RWPE2 (cell line): ENCODE measurements at regions not wholly inside any gene's neighbourhood (a gene's known extent, or its start where the extent isn't known, plus 50 kb on each side); places are given as distances from the start of the nearest gene placed in this dataset.

ENCODE experiments used
- ATAC-seq: fragments of 200-7000 bp; cut with Tn5 transposase; 3 replicates; pipeline ENCODE4 v1.9.1; 2021; ENCODE audit warnings: low read depth
- DNase-seq: peaks from one replicate; pipeline ENCODE4 v3.0.0-alpha.2; 2020; ENCODE audit warnings: low spot score
- H3K27ac ChIP-seq: fragments of 450-650 bp; 2 replicates; pipeline ENCODE4 v1.5.1; 2017; ENCODE audit warnings: mild to moderate bottlenecking; ENCODE audit not compliant: poor library complexity, severe bottlenecking
- H3K27me3 ChIP-seq: fragments of 250-450 bp; sonication (Bioruptor Pico); 2 replicates; pipeline ENCODE4 v1.5.1; 2021; ENCODE audit warnings: mild to moderate bottlenecking, moderate library complexity; ENCODE audit not compliant: insufficient read depth, poor library complexity, severe bottlenecking
- H3K36me3 ChIP-seq: fragments of 250-450 bp; sonication (Bioruptor Pico); 2 replicates; pipeline ENCODE4 v1.5.1; 2020; ENCODE audit warnings: low read depth, mild to moderate bottlenecking, moderate library complexity
- H3K4me1 ChIP-seq: fragments of 250-450 bp; sonication (Bioruptor Pico); 2 replicates; pipeline ENCODE4 v1.5.1; 2021; ENCODE audit warnings: mild to moderate bottlenecking, moderate library complexity; ENCODE audit not compliant: insufficient read depth, poor library complexity, severe bottlenecking
- H3K4me3 ChIP-seq: fragments of 250-450 bp; sonication (Bioruptor Pico); 2 replicates; pipeline ENCODE4 v1.5.1; 2021; ENCODE audit warnings: mild to moderate bottlenecking, moderate library complexity; ENCODE audit not compliant: severe bottlenecking
- H3K9me3 ChIP-seq: fragments of 250-450 bp; sonication (Bioruptor Pico); 2 replicates; pipeline ENCODE4 v1.5.1; 2021; ENCODE audit warnings: mild to moderate bottlenecking, moderate library complexity; ENCODE audit not compliant: severe bottlenecking
- CTCF ChIP-seq: fragments of 450-650 bp; IDR thresholded peaks from one replicate; pipeline ENCODE4 v1.5.1; 2017; ENCODE audit warnings: mild to moderate bottlenecking, moderate library complexity; ENCODE audit not compliant: poor library complexity, severe bottlenecking

DNA sequence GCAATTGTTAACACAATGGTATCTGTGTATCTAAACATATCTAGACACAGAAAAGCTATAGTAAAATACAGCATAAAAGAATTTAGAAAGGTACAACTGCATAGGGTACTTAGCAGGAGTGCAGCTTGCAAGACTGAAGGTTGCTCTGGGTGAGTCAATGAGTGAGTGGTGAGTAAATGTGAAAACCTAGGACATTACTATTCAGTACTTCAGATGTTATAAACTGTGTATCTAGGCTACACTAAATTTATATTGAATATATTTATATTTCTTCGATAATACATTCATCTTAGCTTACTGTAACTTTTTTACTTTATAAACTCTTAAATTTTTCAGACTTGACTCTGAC lies 409.0 kb upstream of the DCN start:
- ATAC-seq (no peak), DNase-seq (no peak)
- no peaks in the 10 kb centered on the region for H3K4me1 ChIP-seq
- no peaks in the 10 kb centered on the region for H3K36me3 ChIP-seq
- H3K9me3 ChIP-seq, result no peaks in the 10 kb centered on the region
- no peak for TF ChIP-seq CTCF
- H3K27ac ChIP-seq, result no peak overlapping the region
- no peaks in the 10 kb centered on the region for H3K27me3 ChIP-seq
- no peak overlapping the region for H3K4me3 ChIP-seq

DNA sequence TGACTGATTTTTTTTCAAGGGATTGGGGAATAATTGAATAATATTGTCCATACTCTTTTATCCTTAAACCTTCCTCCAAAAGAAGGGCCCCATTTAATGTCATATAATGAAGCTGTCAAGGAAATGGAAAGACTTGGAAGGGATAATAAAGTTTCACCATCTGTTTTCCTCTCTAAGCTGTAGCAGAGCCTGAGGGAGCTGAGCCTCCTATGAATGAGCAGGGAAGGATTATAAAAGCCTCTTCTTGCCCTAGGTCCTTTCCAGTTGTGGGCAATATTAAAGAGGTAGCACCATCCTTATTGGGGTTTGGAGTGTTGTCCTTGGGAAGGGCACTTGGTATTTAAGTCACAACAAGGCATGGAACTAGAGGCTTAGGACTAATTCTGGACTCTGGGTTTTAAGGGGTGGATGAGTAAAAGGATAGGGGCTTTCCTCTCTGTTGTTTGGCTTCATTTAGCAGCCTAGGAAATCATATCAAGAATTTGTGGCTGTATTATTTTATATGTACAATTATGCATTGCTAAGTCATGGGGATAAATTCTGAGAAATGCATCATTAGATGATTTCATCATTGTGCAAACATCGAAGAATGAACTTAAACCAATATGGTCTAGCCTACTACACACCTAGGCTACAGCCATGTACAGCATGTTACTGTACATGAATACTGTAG lies 408.5 kb upstream of the DCN start:
- H3K4me1 ChIP-seq, result no peaks in the 10 kb centered on the region
- H3K27ac ChIP-seq, result no peak overlapping the region
- no peaks in the 10 kb centered on the region for H3K27me3 ChIP-seq
- H3K9me3 ChIP-seq, result no peaks in the 10 kb centered on the region
- no peak overlapping the region for H3K4me3 ChIP-seq
- TF ChIP-seq CTCF, result no peak
- ATAC-seq (no peak), DNase-seq (no peak)
- no peaks in the 10 kb centered on the region for H3K36me3 ChIP-seq

- no peak for ATAC-seq
- no peak overlapping the region for H3K27ac ChIP-seq
- DNase-seq, result no peak
These were observed 406.3 kb upstream of the DCN start for GRCh38 chr12:91588874-91589454.

GRCh38 chr12:91586015-91586414 lies 403.4 kb upstream of the DCN start:
- H3K27me3 ChIP-seq, result no peaks in the 10 kb centered on the region
- H3K4me3 ChIP-seq, result no peak overlapping the region
- no peaks in the 10 kb centered on the region for H3K9me3 ChIP-seq
- TF ChIP-seq CTCF, result no peak
- no peaks in the 10 kb centered on the region for H3K4me1 ChIP-seq
- H3K27ac ChIP-seq, result no peak overlapping the region
- DNase-seq, result no peak
- no peaks in the 10 kb centered on the region for H3K36me3 ChIP-seq
- no peak for ATAC-seq

More at GRCh38 chr12:91588874-91589454, 406.3 kb upstream of the DCN start:
- Histone ChIP-seq H3K27me3 (no peaks in the 10 kb centered on the region), H3K9me3 (no peaks in the 10 kb centered on the region), H3K4me3 (no peak overlapping the region), H3K4me1 (no peaks in the 10 kb centered on the region), H3K36me3 (no peaks in the 10 kb centered on the region)
- no peak for TF ChIP-seq CTCF

GRCh38 chr12:91582811-91583210 lies 400.2 kb upstream of the DCN start:
- H3K4me1 ChIP-seq, result peaks cover 7% of the 10 kb centered on the region
- H3K27me3 ChIP-seq, result no peaks in the 10 kb centered on the region
- no peak overlapping the region for H3K4me3 ChIP-seq
- H3K36me3 ChIP-seq, result no peaks in the 10 kb centered on the region
- H3K9me3 ChIP-seq, result no peaks in the 10 kb centered on the region
- no peak for TF ChIP-seq CTCF
- ATAC-seq, result no peak
- H3K27ac ChIP-seq, result no peak overlapping the region
- DNase-seq, result no peak
